ENCODE measurements at regions not wholly inside any gene's neighbourhood (a gene's known extent, or its start where the extent isn't known, plus 50 kb on each side); places are given as distances from the start of the nearest gene placed in this dataset.
A peak's percentile ranks its signal among the peaks of the same experiment; 100 is the strongest.

DNA sequence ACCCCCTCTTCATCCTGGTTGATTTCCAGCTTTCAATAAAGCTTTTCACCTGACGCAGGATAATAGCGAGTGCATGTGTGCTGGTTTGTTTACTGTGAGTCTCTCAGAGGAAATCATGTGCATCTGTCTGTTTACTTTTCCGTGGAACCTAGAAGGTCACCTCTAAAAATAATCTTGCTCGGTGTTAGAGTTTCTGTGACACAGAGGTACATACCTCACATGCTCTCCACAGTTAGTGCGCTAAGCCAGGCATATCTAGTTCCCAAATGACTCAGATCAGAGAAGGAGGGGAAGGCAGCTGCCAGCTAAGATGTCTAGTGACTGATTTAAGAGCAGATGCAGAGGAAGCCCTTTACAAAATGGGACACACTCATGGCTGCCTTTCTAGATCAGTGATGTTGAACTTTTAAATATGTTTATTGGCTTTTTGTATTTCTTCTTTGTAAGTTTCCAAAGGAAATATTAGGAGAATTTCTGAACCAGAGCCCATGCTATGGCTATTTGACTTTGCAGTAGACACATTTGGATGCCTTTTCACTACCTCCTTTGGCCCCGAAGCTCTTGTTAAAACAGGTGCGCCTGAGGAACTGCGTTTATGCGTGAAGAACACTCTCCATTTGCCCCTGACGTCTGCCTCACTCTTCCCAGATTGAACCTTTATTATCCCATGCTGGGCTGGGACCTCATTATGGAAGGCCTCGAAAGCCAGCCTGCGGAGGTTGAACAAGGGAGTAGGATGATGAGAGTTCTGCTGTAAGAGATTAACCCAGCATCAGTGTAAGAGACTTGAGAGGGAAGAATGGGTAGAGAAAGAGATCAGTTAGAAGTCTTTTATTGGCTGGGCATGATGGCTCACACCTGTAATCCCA, 145.6 kb downstream of the FAM161A start:
- no peaks in the 10 kb centered on the region for H3K9me3 Mint-ChIP-seq

GRCh38 chr2:61705625-61706024, 148.2 kb downstream of the FAM161A start:
- H3K9me3 Mint-ChIP-seq, result no peaks in the 10 kb centered on the region
- no peaks in the 10 kb centered on the region for H3K27me3 Mint-ChIP-seq
- H3K36me3 Mint-ChIP-seq (ENCODE audit: low read depth), result no peaks in the 10 kb centered on the region
- no peaks in the 10 kb centered on the region for H3K4me1 Mint-ChIP-seq (ENCODE audit: low read depth)
- H3K27ac Mint-ChIP-seq, result no peak overlapping the region
- H3K4me3 Mint-ChIP-seq, result no peak overlapping the region

More for the DNA sequence above, 145.6 kb downstream of the FAM161A start:
- Mint-ChIP-seq H3K4me1 (ENCODE audit: low read depth) (no peaks in the 10 kb centered on the region), H3K27ac (no peak overlapping the region), H3K27me3 (no peaks in the 10 kb centered on the region), H3K4me3 (no peak overlapping the region), H3K36me3 (ENCODE audit: low read depth) (no peaks in the 10 kb centered on the region)

GRCh38 chr2:61704364-61704763, 149.5 kb downstream of the FAM161A start:
- Mint-ChIP-seq H3K27ac (no peak overlapping the region), H3K27me3 (no peaks in the 10 kb centered on the region), H3K36me3 (ENCODE audit: low read depth) (no peaks in the 10 kb centered on the region), H3K4me3 (no peak overlapping the region), H3K9me3 (no peaks in the 10 kb centered on the region), H3K4me1 (ENCODE audit: low read depth) (no peaks in the 10 kb centered on the region)

GRCh38 chr2:61702088-61702467, 151.8 kb downstream of the FAM161A start:
- Mint-ChIP-seq H3K4me1 (ENCODE audit: low read depth) (no peaks in the 10 kb centered on the region), H3K4me3 (no peak overlapping the region), H3K27ac (no peak overlapping the region), H3K27me3 (no peaks in the 10 kb centered on the region), H3K9me3 (no peaks in the 10 kb centered on the region), H3K36me3 (ENCODE audit: low read depth) (no peaks in the 10 kb centered on the region)

GRCh38 chr2:61700464-61700863, 153.4 kb downstream of the FAM161A start:
- no peaks in the 10 kb centered on the region for H3K36me3 Mint-ChIP-seq (ENCODE audit: low read depth)
- H3K27ac Mint-ChIP-seq, result no peak overlapping the region
- H3K4me3 Mint-ChIP-seq, result no peak overlapping the region
- H3K9me3 Mint-ChIP-seq, result no peaks in the 10 kb centered on the region
- no peaks in the 10 kb centered on the region for H3K27me3 Mint-ChIP-seq
- H3K4me1 Mint-ChIP-seq (ENCODE audit: low read depth), result no peaks in the 10 kb centered on the region

DNA sequence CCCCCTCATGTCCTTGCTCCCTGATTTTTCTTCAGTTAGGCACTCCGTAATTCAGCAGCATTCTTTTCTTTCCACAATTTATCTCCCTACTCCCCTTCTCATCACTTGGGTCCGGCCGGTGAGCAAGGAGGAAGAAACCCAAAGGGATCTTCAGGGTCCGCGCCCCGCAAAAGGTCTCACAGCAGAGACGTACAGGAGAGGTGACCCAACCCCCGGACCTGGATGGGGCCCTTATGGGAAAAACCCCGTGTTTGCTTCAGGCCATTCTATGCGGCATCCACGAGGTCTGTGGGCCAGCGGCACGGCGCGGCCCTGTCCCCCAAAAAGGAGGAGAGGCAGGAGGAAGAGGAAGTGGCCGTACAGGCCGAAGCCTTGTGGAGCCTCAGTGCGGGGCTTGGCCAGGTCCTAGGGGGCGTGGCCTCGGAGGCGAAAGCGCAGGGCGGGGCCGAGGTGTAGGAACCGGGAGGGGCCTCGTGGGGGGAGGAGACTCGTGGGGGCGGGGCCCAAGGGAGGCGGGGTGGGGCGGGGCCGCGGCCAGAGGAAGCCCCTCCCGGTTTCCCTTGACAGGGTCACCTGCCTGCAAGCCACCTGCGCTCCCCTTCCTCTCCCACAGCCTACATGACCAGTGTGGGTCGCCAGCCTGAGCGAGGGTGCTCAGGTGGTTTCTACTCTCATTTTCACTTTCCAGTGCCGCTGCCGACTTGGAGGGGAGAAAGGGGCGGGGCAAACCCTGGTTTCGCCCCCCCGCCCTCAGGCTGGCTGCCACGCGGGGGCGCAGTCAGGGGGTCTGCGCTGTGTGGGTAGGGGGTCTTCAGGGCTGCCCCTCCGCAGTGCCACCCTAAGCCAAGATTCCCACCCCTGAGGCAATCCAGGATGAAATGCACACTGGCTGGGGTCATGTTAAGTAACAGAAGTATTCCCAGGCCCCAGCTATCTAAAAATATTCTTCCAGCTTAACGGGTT, 156.4 kb upstream of the XPO1 start:
- Mint-ChIP-seq H3K36me3 (ENCODE audit: low read depth) (no peaks in the 10 kb centered on the region), H3K9me3 (no peaks in the 10 kb centered on the region), H3K4me1 (ENCODE audit: low read depth) (peaks cover 20% of the 10 kb centered on the region), H3K4me3 (peak overlapping the region; percentile 88), H3K27me3 (no peaks in the 10 kb centered on the region), H3K27ac (peak overlapping the region; percentile 83)

DNA sequence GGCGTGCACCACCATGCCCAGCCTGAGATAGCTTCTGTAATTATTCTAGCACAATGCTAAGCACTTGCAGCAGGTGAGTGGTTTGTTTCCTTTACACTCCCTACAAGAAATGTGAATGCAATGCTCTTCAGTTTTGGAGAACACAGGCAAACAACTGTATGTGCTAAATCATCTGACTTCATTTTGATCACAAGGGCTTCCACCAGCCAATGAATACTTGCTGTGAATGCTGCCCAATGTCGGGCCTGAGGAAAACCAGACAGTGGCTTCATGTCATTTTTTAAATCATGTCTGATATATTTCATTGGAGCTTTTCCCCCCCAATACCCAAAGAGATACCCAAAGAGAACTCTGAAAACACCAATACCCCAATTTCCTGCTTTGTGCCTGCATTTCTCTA, 155.6 kb upstream of the XPO1 start:
- Mint-ChIP-seq H3K4me3 (peak overlapping the region; percentile 88), H3K4me1 (ENCODE audit: low read depth) (peaks cover 23% of the 10 kb centered on the region), H3K36me3 (ENCODE audit: low read depth) (no peaks in the 10 kb centered on the region), H3K27ac (peak overlapping the region; percentile 83), H3K27me3 (no peaks in the 10 kb centered on the region), H3K9me3 (no peaks in the 10 kb centered on the region)

GRCh38 chr2:61690078-61690596, 152.0 kb upstream of the XPO1 start:
- no peak overlapping the region for H3K27ac Mint-ChIP-seq
- no peaks in the 10 kb centered on the region for H3K36me3 Mint-ChIP-seq (ENCODE audit: low read depth)
- H3K4me1 Mint-ChIP-seq (ENCODE audit: low read depth), result peaks cover 22% of the 10 kb centered on the region
- no peaks in the 10 kb centered on the region for H3K9me3 Mint-ChIP-seq
- H3K27me3 Mint-ChIP-seq, result no peaks in the 10 kb centered on the region
- H3K4me3 Mint-ChIP-seq, result no peak overlapping the region

DNA sequence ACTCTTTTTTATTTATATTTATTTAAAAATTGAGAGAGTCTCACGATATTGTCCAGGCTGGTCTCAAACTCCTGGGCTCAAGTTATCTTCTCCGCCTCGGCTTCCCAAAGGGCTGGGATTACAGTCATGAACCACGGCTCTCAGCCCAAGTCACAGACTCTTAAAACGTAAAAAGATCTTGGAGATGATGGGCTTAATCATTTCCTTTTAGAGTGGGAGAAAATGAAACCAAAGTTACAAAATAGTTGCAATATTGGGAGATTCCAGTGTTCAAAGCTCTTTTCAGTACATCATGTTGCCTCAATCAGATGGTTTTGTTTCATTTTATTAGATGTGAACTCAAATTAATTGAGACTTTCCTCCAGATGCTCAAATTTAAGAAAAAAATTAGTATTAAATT, 151.4 kb upstream of the XPO1 start:
- Mint-ChIP-seq H3K4me3 (no peak overlapping the region), H3K4me1 (ENCODE audit: low read depth) (peaks cover 19% of the 10 kb centered on the region), H3K27ac (no peak overlapping the region), H3K36me3 (ENCODE audit: low read depth) (no peaks in the 10 kb centered on the region), H3K27me3 (no peaks in the 10 kb centered on the region), H3K9me3 (no peaks in the 10 kb centered on the region)

DNA sequence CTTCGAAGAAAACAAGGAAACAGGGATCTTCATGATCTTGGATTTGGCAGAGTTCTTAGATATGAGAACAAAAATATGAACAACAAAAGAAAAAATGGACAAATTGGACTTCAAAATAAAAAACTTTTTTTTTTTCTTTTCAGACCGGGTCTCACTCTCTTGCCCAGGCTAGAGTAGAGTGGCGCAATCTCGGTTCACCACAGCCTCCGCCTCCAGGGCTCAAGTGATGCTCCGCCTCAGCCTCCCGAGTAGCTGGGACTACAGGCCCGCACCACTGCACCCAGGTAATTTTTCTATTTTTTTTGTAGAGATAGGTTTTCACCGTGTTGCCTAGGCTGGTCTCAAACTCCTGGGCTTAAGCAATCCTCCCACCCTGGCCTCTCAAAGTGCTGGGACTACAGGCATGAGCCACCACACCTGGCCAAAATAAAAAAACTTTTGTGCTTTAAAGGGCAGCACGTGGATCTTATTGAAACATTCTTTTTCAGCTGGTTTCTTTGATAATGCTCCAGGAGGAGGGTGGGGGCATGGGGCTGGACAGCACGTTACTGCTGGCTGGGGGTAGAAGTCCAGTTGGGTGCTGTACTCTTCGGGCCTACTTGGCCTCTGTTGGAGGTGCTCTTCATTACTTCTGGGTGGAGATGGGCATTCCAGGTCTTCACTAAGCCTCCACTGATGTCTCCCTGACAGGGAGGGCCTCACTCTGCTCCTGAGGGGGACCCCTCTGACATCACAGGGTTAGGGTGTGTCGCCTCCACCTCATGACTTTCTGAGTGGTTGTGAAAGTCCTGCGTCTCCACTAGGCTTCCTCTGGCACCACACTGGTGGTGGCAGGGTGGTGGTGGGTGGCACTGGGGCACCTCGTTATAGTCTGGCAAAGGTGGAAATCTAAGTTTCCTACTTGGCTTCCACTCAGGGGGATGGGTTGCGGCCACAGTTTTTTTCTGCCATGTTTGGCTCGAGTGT, 150.5 kb upstream of the XPO1 start:
- no peaks in the 10 kb centered on the region for H3K36me3 Mint-ChIP-seq (ENCODE audit: low read depth)
- H3K9me3 Mint-ChIP-seq, result no peaks in the 10 kb centered on the region
- no peak overlapping the region for H3K27ac Mint-ChIP-seq
- H3K4me1 Mint-ChIP-seq (ENCODE audit: low read depth), result peaks cover 11% of the 10 kb centered on the region
- no peak overlapping the region for H3K4me3 Mint-ChIP-seq
- no peaks in the 10 kb centered on the region for H3K27me3 Mint-ChIP-seq

GRCh38 chr2:61679096-61679495, 140.9 kb upstream of the XPO1 start:
- Mint-ChIP-seq H3K27ac (no peak overlapping the region), H3K4me1 (ENCODE audit: low read depth) (no peaks in the 10 kb centered on the region), H3K4me3 (no peak overlapping the region), H3K9me3 (peaks cover 31% of the 10 kb centered on the region), H3K27me3 (no peaks in the 10 kb centered on the region), H3K36me3 (ENCODE audit: low read depth) (peaks cover 18% of the 10 kb centered on the region)

DNA sequence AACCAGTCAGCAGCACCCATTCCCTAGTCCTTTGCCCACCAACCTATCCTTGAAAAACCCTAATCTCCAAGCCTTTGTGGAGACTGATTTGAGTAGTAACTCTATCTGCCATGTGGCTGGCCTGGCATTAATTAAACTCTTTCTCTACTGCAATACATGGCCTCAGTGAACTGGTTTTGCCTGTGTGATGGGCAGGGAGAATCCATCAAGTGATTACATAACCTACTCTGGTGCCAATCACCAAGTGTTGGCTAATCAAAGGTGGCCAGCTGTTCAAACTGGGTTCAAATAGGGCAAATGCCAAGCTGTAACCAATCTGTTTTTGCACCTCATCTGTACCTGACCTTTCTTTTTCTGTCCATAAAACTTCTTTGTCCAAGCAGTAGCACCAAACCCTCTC, 139.8 kb upstream of the XPO1 start:
- Mint-ChIP-seq H3K4me1 (ENCODE audit: low read depth) (no peaks in the 10 kb centered on the region), H3K27me3 (no peaks in the 10 kb centered on the region), H3K9me3 (peaks cover 33% of the 10 kb centered on the region), H3K36me3 (ENCODE audit: low read depth) (peaks cover 19% of the 10 kb centered on the region), H3K4me3 (no peak overlapping the region), H3K27ac (no peak overlapping the region)

- Mint-ChIP-seq H3K36me3 (ENCODE audit: low read depth) (peaks cover 19% of the 10 kb centered on the region), H3K27me3 (no peaks in the 10 kb centered on the region), H3K4me3 (no peak overlapping the region), H3K27ac (no peak overlapping the region), H3K9me3 (peaks cover 33% of the 10 kb centered on the region), H3K4me1 (ENCODE audit: low read depth) (no peaks in the 10 kb centered on the region)
These were observed 139.2 kb upstream of the XPO1 start for GRCh38 chr2:61677306-61677705.

- no peak overlapping the region for H3K4me3 Mint-ChIP-seq
- H3K27ac Mint-ChIP-seq, result no peak overlapping the region
- peaks cover 19% of the 10 kb centered on the region for H3K4me1 Mint-ChIP-seq (ENCODE audit: low read depth)
- no peaks in the 10 kb centered on the region for H3K27me3 Mint-ChIP-seq
- peaks cover 19% of the 10 kb centered on the region for H3K36me3 Mint-ChIP-seq (ENCODE audit: low read depth)
- peaks cover 33% of the 10 kb centered on the region for H3K9me3 Mint-ChIP-seq
These were observed 137.0 kb upstream of the XPO1 start for GRCh38 chr2:61675204-61675603.
